WI38 (cell line): ENCODE measurements at regions not wholly inside any gene's neighbourhood (a gene's known extent, or its start where the extent isn't known, plus 50 kb on each side); places are given as distances from the start of the nearest gene placed in this dataset.

Source experiments
- H3K4me3 ChIP-seq: 2 replicates; pipeline ENCODE4 v1.5.1; 2011; ENCODE audit warnings: low read depth, mild to moderate bottlenecking, control low read depth, low read length
- CTCF ChIP-seq: IDR thresholded peaks from 2 replicates; pipeline ENCODE4 v1.5.1; 2012; ENCODE audit warnings: low read depth, mild to moderate bottlenecking, control low read depth, low read length

- no peak for TF ChIP-seq CTCF
- no peak overlapping the region for H3K4me3 ChIP-seq
Measured at GRCh38 chr3:34261001-34261385, 462.6 kb downstream of the PDCD6IP start.

- H3K4me3 ChIP-seq, result no peak overlapping the region
- TF ChIP-seq CTCF, result no peak
Measured at GRCh38 chr3:34263101-34263621, 464.7 kb downstream of the PDCD6IP start.

DNA sequence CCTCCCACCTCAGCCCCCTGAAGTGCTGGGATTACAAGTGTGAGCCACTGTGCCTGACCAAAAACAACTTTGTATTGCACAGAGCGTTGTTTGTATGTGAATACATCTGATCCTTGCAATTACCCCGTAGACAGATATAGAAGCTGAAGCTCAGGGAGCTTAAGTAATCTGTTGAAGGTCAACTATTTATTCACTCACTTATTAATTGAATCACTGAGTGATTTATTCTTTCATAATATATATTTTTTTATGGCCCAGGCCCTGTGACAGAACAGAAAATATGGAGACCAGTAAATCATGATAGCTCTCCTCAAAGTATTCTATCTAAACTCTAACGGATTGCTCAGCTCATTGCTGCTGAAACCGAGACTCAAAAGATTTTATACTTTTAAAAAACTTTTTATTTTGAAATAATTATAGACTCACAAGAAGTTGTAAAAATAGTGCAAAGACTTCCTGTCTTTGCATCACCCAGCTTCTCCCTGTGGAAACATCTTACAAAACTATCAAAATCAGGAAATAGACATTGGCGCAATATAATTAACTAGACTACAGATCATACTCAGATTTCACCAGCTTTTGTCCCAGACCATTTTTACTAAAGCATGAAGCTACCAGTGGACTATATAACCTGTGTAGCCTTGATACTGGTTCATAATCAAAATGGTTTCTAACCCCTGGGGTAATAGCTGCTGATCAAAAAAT is 466.1 kb downstream of the PDCD6IP start:
- TF ChIP-seq CTCF, result no peak

GRCh38 chr3:34267088-34267487 is 468.7 kb downstream of the PDCD6IP start:
- H3K4me3 ChIP-seq, result no peak overlapping the region
- TF ChIP-seq CTCF, result no peak

More for the DNA sequence above, 466.1 kb downstream of the PDCD6IP start:
- no peak overlapping the region for H3K4me3 ChIP-seq

GRCh38 chr3:34268032-34268709 is 469.7 kb downstream of the PDCD6IP start:
- TF ChIP-seq CTCF, result no peak
- no peak overlapping the region for H3K4me3 ChIP-seq

GRCh38 chr3:34275811-34276210 is 477.4 kb downstream of the PDCD6IP start:
- TF ChIP-seq CTCF, result no peak

GRCh38 chr3:34276342-34276741 is 477.9 kb downstream of the PDCD6IP start:
- no peak overlapping the region for H3K4me3 ChIP-seq
- no peak for TF ChIP-seq CTCF

More at GRCh38 chr3:34275811-34276210, 477.4 kb downstream of the PDCD6IP start:
- no peak overlapping the region for H3K4me3 ChIP-seq
